GM12874 (cell line): ENCODE measurements at regions not wholly inside any gene's neighbourhood (a gene's known extent, or its start where the extent isn't known, plus 50 kb on each side); places are given as distances from the start of the nearest gene placed in this dataset.

Source experiments
- TF ChIP-seq, protein P1 (sequence below): IDR thresholded peaks from 2 replicates; pipeline ENCODE4 v1.5.1; 2011; ENCODE audit warnings: low read depth, mild to moderate bottlenecking, control low read depth, low read length, moderate library complexity; ENCODE audit not compliant: insufficient read depth

GRCh38 chr20:39911497-39911896 lies 777.5 kb downstream of the MAFB start:
- TF ChIP-seq, protein P1, sequence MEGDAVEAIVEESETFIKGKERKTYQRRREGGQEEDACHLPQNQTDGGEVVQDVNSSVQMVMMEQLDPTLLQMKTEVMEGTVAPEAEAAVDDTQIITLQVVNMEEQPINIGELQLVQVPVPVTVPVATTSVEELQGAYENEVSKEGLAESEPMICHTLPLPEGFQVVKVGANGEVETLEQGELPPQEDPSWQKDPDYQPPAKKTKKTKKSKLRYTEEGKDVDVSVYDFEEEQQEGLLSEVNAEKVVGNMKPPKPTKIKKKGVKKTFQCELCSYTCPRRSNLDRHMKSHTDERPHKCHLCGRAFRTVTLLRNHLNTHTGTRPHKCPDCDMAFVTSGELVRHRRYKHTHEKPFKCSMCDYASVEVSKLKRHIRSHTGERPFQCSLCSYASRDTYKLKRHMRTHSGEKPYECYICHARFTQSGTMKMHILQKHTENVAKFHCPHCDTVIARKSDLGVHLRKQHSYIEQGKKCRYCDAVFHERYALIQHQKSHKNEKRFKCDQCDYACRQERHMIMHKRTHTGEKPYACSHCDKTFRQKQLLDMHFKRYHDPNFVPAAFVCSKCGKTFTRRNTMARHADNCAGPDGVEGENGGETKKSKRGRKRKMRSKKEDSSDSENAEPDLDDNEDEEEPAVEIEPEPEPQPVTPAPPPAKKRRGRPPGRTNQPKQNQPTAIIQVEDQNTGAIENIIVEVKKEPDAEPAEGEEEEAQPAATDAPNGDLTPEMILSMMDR: no peak

DNA sequence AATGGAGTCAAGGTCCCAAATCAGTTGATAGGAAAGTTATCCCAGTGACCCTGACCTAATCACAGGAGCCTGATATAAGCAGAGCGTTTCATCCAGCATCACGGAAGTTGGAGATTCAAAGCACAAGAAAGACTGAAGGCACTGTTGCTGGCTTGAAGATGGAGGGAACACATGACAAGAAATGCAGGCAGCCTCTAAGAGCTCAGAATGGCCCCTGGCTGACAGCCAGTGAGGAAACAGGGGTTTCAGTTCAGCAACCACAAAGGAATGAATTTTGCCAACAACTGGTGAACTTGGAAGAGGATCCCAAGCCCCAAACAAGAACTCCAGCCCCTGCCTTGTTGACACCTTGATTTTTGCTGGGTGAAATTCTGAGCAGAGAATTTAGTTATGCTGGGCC lies 778.5 kb downstream of the MAFB start:
- TF ChIP-seq, protein P1: no peak

GRCh38 chr20:39909447-39909846 lies 779.6 kb downstream of the MAFB start:
- TF ChIP-seq, protein P1: no peak

GRCh38 chr20:39904476-39905112 lies 784.4 kb downstream of the MAFB start:
- TF ChIP-seq, protein P1: no peak

GRCh38 chr20:39903806-39904465 lies 785.1 kb downstream of the MAFB start:
- TF ChIP-seq, protein P1: no peak

DNA sequence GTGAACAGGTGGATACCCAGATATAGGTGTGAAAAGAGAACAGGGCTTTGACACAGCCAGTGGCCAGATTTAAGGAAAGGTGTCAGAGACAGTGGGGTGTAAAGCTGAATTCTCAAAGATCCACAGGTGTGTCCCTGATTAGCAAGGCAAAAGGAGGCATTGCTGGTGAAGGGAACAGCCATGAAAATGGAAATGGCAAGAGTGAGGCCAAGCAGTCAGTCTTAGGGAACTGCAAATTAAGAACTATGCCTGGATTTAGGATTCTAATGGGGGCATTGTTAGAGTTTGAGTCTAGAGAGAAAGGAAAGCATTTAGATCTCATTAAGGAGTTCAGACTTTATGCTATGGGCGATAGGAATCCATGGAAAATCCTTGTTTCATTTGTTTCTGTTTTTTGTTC lies 789.2 kb downstream of the MAFB start:
- TF ChIP-seq, protein P1: no peak

GRCh38 chr20:39898467-39898852 lies 790.6 kb downstream of the MAFB start:
- TF ChIP-seq, protein P1: no peak
